ENCODE measurements at regions not wholly inside any gene's neighbourhood (a gene's known extent, or its start where the extent isn't known, plus 50 kb on each side); places are given as distances from the start of the nearest gene placed in this dataset.

- H3K4me1 Mint-ChIP-seq = no peaks in the 10 kb centered on the region
- POLR2A ChIA-PET = no interaction called here
- no peaks in the 10 kb centered on the region for H3K27me3 Mint-ChIP-seq (ENCODE audit: low read depth)
- TF ChIP-seq, protein P1, sequence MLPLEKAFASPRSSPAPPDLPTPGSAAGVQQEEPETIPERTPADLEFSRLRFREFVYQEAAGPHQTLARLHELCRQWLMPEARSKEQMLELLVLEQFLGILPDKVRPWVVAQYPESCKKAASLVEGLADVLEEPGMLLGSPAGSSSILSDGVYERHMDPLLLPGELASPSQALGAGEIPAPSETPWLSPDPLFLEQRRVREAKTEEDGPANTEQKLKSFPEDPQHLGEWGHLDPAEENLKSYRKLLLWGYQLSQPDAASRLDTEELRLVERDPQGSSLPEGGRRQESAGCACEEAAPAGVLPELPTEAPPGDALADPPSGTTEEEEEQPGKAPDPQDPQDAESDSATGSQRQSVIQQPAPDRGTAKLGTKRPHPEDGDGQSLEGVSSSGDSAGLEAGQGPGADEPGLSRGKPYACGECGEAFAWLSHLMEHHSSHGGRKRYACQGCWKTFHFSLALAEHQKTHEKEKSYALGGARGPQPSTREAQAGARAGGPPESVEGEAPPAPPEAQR (CRISPR knock-in tag; IDR thresholded peaks at IDR 0.05) = no peak
- TF ChIP-seq TCF7 (CRISPR knock-in tag; IDR thresholded peaks at IDR 0.05; ENCODE audit: low read depth) (no peak), ZNF138 (CRISPR knock-in tag; conservative IDR thresholded peaks at IDR 0.05) (no peak), MXD4 (CRISPR knock-in tag; IDR thresholded peaks at IDR 0.05; ENCODE audit: borderline replicate concordance) (no peak)
- TF ChIP-seq, protein P2, sequence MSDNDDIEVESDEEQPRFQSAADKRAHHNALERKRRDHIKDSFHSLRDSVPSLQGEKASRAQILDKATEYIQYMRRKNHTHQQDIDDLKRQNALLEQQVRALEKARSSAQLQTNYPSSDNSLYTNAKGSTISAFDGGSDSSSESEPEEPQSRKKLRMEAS (CRISPR knock-in tag; IDR thresholded peaks at IDR 0.05) = no peak
- TF ChIP-seq, protein P3, sequence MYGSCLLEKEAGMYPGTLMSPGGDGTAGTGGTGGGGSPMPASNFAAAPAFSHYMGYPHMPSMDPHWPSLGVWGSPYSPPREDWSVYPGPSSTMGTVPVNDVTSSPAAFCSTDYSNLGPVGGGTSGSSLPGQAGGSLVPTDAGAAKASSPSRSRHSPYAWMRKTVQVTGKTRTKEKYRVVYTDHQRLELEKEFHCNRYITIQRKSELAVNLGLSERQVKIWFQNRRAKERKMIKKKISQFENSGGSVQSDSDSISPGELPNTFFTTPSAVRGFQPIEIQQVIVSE (CRISPR knock-in tag; IDR thresholded peaks at IDR 0.05; ENCODE audit: borderline replicate concordance) = no peak
- TF ChIP-seq, protein P4, sequence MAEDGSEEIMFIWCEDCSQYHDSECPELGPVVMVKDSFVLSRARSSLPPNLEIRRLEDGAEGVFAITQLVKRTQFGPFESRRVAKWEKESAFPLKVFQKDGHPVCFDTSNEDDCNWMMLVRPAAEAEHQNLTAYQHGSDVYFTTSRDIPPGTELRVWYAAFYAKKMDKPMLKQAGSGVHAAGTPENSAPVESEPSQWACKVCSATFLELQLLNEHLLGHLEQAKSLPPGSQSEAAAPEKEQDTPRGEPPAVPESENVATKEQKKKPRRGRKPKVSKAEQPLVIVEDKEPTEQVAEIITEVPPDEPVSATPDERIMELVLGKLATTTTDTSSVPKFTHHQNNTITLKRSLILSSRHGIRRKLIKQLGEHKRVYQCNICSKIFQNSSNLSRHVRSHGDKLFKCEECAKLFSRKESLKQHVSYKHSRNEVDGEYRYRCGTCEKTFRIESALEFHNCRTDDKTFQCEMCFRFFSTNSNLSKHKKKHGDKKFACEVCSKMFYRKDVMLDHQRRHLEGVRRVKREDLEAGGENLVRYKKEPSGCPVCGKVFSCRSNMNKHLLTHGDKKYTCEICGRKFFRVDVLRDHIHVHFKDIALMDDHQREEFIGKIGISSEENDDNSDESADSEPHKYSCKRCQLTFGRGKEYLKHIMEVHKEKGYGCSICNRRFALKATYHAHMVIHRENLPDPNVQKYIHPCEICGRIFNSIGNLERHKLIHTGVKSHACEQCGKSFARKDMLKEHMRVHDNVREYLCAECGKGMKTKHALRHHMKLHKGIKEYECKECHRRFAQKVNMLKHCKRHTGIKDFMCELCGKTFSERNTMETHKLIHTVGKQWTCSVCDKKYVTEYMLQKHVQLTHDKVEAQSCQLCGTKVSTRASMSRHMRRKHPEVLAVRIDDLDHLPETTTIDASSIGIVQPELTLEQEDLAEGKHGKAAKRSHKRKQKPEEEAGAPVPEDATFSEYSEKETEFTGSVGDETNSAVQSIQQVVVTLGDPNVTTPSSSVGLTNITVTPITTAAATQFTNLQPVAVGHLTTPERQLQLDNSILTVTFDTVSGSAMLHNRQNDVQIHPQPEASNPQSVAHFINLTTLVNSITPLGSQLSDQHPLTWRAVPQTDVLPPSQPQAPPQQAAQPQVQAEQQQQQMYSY (CRISPR knock-in tag; IDR thresholded peaks at IDR 0.05) = no peak
- TF ChIP-seq, protein P5, sequence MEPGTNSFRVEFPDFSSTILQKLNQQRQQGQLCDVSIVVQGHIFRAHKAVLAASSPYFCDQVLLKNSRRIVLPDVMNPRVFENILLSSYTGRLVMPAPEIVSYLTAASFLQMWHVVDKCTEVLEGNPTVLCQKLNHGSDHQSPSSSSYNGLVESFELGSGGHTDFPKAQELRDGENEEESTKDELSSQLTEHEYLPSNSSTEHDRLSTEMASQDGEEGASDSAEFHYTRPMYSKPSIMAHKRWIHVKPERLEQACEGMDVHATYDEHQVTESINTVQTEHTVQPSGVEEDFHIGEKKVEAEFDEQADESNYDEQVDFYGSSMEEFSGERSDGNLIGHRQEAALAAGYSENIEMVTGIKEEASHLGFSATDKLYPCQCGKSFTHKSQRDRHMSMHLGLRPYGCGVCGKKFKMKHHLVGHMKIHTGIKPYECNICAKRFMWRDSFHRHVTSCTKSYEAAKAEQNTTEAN (CRISPR knock-in tag; IDR thresholded peaks at IDR 0.05) = no peak
- H3K36me3 Mint-ChIP-seq = no peaks in the 10 kb centered on the region
- H3K9me3 Mint-ChIP-seq = 0 out of 2 replicates have a peak, but pooled peaks cover 3% of the 10 kb centered on the region
- CTCF ChIA-PET = no interaction called here
- no peak overlapping the region for H3K4me3 Mint-ChIP-seq
- ATAC-seq (no peak), DNase-seq (ENCODE audit: low spot score) (no peak)
- no peak overlapping the region for H3K27ac Mint-ChIP-seq
Observed at GRCh38 chr5:8949908-8950307, 596.0 kb downstream of the SEMA5A start.

- Mint-ChIP-seq H3K4me3 (no peak overlapping the region), H3K4me1 (no peaks in the 10 kb centered on the region), H3K9me3 (0 out of 2 replicates have a peak, but pooled peaks cover 3% of the 10 kb centered on the region), H3K27me3 (ENCODE audit: low read depth) (no peaks in the 10 kb centered on the region), H3K36me3 (no peaks in the 10 kb centered on the region), H3K27ac (no peak overlapping the region)
- ChIA-PET POLR2A (no interaction called here), CTCF (interaction anchor here (1.9 kb wide), 1 partner anchor 44 kb away, joined by 4 read pairs; no protein-coding TSS in a partner anchor)
- DNase-seq (ENCODE audit: low spot score) (no peak), ATAC-seq (no peak)
- TF ChIP-seq ATF2 (CRISPR knock-in tag; IDR thresholded peaks at IDR 0.05; ENCODE audit: borderline replicate concordance, low read depth) (no peak), CTCF (IDR thresholded peaks at IDR 0.05) (no peak), SP1 (CRISPR knock-in tag; conservative IDR thresholded peaks at IDR 0.05) (no peak), USF1 (CRISPR knock-in tag; IDR thresholded peaks at IDR 0.05) (no peak)
- TF ChIP-seq, protein P6, sequence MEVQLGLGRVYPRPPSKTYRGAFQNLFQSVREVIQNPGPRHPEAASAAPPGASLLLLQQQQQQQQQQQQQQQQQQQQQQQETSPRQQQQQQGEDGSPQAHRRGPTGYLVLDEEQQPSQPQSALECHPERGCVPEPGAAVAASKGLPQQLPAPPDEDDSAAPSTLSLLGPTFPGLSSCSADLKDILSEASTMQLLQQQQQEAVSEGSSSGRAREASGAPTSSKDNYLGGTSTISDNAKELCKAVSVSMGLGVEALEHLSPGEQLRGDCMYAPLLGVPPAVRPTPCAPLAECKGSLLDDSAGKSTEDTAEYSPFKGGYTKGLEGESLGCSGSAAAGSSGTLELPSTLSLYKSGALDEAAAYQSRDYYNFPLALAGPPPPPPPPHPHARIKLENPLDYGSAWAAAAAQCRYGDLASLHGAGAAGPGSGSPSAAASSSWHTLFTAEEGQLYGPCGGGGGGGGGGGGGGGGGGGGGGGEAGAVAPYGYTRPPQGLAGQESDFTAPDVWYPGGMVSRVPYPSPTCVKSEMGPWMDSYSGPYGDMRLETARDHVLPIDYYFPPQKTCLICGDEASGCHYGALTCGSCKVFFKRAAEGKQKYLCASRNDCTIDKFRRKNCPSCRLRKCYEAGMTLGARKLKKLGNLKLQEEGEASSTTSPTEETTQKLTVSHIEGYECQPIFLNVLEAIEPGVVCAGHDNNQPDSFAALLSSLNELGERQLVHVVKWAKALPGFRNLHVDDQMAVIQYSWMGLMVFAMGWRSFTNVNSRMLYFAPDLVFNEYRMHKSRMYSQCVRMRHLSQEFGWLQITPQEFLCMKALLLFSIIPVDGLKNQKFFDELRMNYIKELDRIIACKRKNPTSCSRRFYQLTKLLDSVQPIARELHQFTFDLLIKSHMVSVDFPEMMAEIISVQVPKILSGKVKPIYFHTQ (CRISPR knock-in tag; IDR thresholded peaks at IDR 0.05) = no peak
- TF ChIP-seq, protein P1 (CRISPR knock-in tag; IDR thresholded peaks at IDR 0.05) = no peak
- TF ChIP-seq, protein P5 (CRISPR knock-in tag; IDR thresholded peaks at IDR 0.05) = no peak
Observed at GRCh38 chr5:8952147-8952546, 593.7 kb downstream of the SEMA5A start.
